GM19351 (cell line): ENCODE measurements at regions not wholly inside any gene's neighbourhood (a gene's known extent, or its start where the extent isn't known, plus 50 kb on each side); places are given as distances from the start of the nearest gene placed in this dataset.

Source experiments
- ATAC-seq: cut with Tn5 transposase; IDR thresholded peaks from one replicate; pipeline ENCODE4 v1.9.1; 2021; ENCODE audit warnings: mild to moderate bottlenecking, moderate library complexity; ENCODE audit not compliant: unreplicated experiment

DNA sequence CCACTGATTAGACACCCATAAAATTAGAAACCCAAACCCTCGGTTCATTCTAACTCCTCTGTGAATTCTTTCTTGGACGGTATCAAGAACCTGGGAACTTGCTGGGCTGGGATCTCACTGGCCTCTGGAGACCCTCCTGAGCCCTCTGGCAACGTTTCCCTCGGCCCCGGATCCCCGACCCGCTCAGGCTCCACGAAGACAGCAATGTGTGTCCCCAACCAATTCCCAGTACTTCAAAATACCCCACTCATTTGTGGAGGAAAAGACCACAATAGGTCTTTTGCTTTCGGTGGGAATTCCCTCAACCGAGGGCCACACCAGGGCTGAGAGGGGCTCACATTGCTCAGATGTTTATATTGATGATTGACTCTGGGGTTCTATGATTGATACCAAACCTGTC, 117.9 kb upstream of the PRR20G start:
- ATAC-seq = no peak

DNA sequence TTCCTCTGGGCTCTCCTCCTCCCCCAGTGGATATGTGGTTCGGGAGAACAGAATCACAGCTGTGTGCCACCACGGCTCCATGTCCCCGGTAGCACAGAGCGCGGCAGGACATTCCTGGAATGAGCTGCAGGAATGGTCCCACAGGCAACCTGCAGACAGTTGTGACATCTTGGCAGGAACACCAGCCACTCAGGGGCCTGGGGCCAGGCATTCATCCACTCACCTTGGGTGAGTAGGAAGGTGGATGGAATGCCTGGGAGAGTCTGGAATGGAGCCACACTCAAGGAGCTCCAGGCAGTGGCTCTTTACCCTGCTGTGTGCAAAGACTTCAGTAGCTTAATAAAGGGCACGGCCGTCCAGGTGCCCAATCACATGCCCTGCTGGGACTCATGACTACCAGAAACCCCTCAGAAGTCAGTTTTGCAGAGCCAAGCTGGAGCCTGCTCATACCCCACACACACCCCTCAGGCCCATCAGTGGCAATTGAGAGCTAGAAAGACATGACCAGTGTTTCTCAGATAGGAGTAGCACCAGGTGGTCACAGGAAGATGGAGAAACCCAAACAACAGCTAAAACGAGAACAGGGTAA, 117.3 kb upstream of the PRR20G start:
- ATAC-seq = no peak

DNA sequence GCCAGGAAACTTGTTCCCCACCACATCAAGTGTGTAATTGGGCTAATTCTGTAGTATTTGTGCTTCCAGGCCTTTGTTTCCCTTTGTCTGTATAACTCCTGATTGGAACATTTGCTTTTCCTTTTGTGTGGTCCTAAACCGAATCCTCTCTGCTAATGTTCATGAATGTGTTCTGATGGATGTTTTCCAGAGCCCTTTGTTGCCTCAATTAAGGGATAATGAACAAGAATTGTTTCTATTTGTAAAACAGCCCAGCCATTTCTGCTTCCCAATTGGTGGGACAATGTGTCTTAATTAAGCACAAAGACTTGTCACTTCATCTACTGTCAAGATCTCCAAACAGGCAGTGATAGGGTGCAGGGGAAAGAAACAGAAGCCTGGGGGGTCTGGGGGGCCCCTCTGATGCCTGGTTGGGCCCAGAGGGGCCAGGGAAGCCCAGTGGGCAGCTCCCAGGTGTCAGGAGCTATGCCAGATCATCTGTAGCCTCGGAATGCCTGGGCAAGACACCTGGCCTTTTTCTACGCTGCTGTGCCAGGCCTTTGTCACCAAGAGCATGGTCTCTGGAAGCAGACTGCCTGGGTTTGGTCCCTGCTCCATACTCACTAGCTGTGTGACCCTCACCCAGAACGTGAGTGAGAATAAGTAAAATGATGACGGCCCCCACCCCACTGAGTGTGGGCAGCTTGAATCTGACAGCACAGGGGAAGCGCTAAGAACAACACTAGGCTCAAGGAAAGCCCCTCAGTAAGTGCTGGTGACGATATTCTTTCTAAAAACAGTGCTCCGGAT, 116.6 kb upstream of the PRR20G start:
- no peak for ATAC-seq

- no peak for ATAC-seq
Measured at GRCh38 chr3:127403795-127404194, 115.9 kb upstream of the PRR20G start.

DNA sequence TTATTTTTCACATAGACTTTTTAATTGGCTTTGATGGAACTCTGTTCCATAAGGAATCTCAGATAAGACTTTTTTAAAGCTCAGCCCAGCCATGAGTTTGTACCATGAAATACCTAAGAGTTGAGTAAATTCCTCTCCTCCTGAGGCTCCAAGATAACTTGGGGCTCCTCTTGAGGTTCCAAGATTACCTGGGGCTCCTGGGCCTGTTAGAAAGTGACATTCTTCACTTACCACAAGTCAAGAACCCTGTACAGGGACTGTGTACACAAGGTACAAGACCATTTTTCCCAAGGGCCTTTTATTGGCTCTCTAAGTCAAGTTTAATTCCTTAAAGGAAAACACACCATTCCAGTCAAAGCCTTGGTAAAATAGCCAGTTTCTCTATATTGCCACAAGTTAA, 111.3 kb upstream of the PRR20G start:
- no peak for ATAC-seq

DNA sequence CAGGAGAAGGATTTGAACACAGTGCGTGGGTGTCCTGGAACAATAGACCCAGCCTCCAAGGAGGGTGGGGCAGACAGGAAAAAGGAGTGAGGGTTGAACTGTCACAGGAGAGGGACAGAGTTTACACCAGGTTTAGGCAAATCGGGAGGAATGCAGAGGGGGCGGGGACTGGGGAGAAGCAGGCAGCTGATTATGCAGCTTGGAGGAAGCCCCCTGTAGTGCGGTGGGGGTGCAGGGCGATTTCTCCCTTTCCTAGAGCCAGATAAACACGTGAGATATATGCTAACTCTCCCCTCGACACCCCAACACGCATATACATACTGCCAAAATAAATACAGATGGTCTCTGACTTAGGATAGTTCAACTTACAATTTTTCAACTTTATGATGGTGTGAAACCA, 108.6 kb upstream of the PRR20G start:
- ATAC-seq = no peak

- no peak for ATAC-seq
Measured at GRCh38 chr3:127395663-127396355, 108.0 kb upstream of the PRR20G start.

- no peak for ATAC-seq
Measured at GRCh38 chr3:127394984-127395662, 107.3 kb upstream of the PRR20G start.

GRCh38 chr3:127394031-127394430, 106.2 kb upstream of the PRR20G start:
- no peak for ATAC-seq

DNA sequence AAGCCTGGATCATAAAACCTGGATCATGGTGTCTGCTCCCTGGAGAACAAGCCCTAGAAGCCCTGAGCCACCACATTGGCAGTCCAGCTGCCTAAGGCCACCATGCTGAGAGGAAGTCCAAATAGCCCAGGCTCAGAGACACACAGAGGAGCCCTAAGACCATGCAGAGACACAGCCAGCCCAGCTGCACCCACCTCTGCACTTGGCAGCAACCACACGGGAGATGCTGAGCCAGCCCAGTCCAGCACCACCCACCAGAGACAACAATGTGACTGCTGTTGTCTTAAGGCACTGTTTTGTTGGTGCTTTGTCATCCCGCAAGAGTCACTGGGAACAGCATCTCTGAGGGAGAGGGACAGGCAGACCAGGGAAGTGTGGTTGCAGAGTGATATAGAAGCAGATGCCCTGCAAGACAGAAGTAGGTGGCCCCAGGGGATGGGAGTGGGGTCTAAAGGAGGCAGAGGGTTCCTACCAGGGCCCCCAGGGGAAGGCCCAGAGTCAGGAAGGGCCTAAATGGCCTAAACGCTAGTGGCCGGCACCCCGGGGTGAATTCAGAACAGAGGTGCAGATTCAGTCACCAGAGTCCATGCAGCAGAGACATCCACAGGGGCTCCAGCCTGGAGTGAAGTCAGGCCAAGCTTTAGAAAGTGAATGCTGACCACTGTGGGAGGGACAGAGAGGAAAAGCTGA, 105.4 kb upstream of the PRR20G start:
- no peak for ATAC-seq

DNA sequence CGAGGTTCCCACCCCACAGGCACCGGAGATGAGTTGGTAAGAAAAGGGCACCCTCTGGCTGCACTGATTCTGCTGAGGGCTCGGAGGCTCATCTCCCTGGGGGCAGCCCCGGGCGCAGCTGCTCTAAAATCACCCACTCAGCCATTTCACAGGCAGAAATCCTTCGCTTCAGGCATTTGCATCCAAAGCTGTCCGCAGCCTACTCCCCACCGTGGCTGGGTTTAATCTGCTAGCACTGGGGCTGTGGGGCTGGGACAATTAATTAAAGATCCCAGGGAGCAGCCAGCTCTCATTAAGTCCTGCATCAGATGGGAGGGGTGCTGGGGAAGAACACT, 104.3 kb upstream of the PRR20G start:
- ATAC-seq = no peak

DNA sequence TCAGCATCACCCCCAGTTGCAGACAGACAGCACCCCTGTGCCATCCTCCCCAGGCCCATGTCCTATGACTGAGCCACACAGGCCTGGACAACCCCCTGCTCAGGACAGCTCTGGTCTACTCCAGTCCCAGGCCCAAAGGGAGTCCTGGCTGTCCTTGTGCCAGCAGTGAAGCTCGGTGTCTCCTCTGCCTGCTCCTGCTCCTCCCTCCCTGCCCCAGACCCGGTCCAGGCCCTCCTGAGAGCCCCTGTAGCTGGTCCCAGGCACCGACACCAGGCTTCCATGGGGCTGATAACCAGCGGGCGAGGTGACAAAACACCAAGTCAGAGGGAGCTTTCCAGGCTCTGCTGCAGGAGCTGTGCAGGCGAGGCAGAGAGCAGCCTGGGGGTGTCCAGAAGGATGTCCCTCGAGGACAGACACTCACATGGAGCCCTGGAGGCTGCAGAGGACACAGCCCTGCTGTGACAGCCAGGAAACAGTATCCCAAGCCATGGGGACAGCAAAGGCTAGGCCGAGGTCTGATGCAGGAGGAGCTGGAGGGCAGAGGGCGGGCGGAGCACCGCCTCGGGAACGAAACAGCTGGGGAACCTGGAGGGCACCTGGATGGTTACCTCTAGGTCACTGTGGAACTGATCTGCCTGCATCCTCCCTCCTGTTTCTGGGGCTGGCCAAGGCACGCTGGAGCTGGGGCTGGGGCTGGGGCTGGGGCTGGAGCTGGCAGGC, 103.8 kb upstream of the PRR20G start:
- ATAC-seq = no peak

- no peak for ATAC-seq
Measured at GRCh38 chr3:127390365-127391025, 102.6 kb upstream of the PRR20G start.

GRCh38 chr3:127389913-127390312, 102.1 kb upstream of the PRR20G start:
- ATAC-seq = no peak

DNA sequence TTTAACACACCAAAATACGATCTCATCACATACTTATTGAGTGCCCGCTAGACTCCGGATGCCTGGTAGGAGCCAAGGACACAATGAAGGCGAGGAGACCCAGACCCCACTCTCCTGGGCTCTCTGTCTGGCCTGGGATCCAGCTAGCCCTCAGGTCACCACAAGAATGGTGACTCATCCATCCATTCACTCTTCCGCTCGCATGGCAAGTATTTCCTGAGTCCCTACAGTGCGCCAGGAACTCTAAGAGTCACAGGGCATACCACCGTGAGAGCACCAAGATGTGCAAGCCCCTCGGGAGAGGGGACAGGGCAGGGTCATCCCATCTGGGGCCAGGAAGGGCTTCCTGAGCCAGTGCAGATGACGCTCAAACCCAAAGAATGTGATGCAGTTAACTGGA, 101.6 kb upstream of the PRR20G start:
- ATAC-seq = no peak

DNA sequence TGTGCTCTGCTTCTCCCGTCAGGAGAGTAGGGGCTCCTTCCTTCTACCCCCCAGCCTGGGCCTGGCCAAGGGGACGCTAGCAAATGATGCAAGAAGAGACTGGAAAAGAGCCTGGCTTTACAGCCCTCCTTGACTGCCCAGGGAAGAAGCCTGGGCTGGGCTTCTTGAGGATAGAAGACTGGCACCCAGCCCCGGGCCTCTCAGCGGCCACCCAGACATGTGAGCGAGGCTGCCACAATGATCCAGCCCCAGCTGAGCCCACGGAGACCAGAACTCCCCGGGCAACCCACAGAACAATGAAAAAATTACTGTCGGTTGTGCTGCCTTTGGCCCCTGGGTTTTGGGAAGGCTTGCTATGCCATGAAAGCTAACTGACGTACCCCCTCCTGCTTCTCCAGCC, 100.6 kb upstream of the PRR20G start:
- no peak for ATAC-seq

DNA sequence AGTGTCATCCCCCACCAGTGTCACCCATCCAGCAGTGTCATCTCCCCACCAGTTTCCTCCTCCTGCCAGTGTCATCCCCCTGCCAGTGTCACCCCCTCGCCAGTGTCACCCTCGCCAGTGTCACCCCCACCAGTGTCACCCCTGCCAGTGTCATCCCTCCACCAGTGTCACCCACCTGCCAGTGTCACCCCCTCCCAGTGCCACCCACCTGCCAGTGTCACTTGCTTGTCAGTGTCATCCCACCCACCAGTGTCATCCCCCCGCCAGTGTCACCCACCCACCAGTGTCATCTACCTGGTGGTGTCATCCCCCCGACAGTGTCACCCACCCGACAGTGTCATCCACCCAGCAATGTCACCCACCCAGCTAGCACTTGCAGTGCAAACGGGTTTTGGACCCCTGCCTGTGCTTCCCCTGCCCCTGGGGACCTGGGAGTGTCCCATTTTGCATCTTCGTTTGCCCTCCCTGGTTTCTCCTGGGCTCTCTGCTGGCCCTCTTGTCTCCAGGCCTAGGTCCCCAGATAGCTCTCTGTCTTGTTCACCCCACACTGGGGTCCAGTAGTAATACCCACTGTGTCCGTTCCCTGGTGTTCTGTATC, 99.8 kb upstream of the PRR20G start:
- ATAC-seq = no peak

DNA sequence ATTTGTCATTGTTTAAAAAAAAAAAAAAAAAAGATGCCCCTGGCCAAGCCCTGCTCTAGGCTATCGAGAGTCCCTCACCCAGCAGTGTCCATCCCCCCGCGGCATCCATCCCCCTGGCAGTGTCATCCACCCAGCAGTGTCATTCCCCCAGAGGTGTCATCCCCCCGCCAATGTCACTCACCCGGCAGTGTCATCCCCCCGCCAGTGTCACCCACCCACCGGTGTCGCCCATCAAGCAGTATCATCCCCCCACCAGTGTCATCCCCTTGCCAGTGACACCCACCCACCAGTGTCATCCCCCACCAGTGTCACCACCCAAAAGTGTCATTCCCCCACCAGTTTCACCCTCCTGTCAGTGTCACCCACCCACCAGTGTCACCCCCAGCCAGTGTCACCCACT, 99.3 kb upstream of the PRR20G start:
- ATAC-seq = no peak

DNA sequence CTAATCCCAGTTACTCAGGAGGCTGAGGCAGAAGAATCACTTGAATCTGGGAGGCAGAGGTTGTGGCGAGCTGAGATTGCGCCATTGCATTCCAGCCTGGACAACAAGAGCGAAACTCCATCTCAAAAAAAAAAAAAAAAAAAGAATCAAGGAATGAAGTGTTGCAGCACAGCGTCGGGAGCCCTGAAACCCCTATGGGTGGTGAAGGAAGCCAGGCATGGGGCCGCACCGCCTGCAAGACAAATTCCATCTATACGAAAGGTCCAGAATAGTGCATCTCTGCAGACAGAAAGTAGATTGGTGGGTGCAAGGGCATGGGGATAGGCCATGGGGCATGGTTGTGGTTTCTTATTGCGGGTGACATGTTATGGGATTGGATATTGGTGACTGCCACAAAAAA, 98.6 kb upstream of the PRR20G start:
- ATAC-seq = no peak

DNA sequence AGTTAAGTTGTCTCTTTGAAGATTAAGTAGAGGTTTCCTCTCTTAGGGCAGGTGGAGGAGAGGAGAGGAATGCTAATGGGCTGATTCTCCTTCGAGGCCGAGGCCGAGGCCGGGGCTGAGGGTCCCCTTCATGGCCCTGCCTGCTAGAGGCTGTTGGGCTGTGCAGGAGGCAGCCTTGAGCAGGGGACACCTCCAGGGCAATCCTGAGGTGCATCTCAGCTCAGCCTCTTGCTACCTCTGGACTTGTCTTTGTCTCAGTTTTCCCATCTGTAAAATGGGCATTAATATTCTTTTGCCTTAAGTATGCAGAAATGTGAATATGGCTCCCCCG, 97.7 kb upstream of the PRR20G start:
- ATAC-seq = no peak
